ENCODE measurements at regions not wholly inside any gene's neighbourhood (a gene's known extent, or its start where the extent isn't known, plus 50 kb on each side); places are given as distances from the start of the nearest gene placed in this dataset.
A peak's percentile ranks its signal among the peaks of the same experiment; 100 is the strongest.

DNA sequence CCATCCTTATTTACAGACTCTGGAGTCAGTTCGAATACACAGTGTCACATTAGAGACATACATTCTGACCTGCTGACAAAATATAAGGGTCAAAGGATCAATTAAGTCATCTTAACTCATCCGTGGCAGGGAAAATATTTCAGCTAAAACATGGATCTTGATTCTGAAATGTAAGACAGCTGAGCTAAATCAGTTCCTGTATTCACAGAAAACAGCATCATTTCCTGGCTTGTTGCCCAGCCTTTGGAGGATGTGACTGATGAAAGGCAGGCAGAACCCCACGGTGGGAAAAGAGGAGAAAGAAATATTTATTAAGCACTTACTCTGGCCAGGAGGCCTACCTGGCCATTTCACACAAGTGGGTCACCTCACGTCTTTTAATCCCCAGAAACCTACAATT, 101.9 kb downstream of the GAS2L3 start:
- peak; percentile 10 to 13 for DNase-seq (ENCODE audit: low read depth in 2 of 2)

DNA sequence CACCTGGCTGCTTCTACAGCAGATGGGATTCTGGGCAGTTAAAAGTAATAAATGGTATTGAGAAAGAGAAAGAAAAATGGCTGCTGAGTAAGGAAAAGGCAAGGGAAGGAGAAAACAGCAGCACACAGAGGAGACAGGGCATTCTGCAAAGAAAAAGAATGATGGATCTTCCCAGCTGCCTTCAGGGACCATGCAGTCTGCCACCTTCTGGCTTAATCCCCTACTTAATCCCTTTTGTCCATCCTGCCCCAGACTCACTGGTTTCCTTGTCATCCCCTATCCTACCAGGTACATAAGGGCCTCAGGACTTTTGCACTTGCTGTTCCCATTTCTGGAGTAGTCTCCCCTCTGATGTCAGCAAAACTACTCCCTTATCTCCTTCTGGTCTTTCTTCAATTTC, 107.6 kb downstream of the GAS2L3 start:
- no peak for DNase-seq (ENCODE audit: low read depth in 2 of 2)

DNA sequence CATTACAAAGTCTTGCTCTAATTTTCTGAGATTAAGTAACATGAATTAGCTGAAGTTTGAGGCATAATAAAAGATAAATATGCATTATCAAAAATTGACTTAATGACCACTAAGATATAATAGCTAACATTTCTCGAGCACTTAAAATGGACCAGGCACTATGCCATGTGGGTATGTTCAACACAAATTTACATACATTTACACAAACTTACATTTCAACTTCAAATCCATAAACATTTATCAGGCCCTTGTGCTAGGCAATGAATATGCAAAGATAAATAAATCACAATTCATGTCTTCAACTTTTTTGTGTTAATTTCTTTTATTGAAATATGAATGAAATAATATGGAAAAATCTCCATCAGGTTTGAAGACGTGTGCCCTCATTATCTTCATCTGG, 108.7 kb downstream of the GAS2L3 start:
- DNase-seq (ENCODE audit: low read depth in 2 of 2), result no peak

DNA sequence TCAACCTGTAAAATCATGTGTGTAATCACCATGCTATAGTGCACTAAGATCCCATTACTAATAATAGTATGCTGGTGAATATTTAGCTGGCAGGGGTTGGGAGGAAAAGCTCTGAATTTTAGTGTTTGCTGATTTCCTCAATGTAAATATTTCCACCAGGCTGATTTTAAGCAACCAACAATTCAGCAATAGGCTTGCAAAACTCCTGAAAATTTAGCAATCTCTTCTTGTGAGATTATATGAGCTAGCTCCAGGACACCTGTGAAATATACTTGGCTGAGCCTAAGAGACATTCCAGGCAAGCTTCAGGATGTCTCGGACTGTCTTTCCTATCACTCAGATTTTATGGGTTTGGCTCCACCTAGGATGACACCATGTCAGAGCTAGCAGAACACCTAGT, 106.9 kb upstream of the ANO4 start:
- DNase-seq (ENCODE audit: low read depth in 2 of 2), result no peak

DNA sequence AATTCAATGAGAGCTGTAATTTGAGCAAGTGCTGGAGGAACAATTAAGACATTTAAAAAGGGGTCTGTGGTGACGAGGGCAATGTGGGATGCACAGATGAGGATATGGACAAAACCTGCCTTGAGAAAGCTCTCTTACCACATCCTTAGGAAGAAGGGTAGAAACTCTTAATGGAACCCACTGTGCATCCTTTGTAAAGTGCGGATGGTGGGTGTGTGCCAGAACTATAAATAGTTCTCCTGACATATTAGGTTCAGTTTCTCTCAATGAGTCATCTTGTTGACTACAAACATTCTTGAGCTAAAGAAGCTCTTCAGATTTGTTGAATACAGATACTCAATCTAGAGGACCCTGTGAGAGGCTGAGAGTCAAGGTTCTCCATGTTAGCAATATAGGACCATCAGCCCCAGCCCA, 106.1 kb upstream of the ANO4 start:
- DNase-seq (ENCODE audit: low read depth in 2 of 2), result no peak

DNA sequence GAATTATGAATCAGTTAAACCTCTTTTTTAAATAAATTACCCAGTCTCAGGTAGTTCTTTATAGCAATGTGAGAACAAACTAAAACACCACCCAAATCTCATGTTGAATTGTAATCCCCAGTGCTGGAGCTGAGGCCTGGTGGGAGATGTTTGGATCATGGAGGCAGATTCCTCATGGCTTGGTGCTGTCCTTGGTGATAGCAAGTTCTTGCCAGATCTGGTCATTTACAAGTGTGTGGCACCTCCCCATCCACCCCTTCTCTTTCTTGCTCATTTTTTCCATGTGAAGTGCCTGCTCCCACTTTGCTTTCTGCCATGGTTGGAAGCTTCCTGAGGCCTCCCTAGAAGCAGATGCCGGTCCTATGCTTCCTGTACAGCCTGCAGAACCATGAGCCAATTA, 102.1 kb upstream of the ANO4 start:
- DNase-seq (ENCODE audit: low read depth in 2 of 2), result no peak

DNA sequence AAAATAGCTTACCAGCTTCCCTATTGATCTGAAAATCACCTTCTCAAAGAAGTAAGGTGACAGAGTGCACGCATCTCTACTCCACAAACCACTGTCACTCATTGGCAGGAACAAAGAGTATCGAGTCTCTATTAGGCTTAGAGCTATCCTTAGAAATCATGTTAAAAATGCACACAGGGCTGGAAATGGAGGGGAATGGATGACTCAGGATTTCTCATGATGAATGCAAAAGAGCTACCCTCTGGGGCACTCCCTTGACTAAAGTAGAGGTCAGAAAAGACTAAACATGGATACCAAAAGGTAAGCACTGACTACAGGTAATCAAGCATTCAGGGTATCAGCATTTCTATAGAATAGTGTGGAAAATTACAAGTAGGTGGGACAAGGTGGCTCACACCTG, 96.1 kb upstream of the ANO4 start:
- no peak for DNase-seq (ENCODE audit: low read depth in 2 of 2)

DNA sequence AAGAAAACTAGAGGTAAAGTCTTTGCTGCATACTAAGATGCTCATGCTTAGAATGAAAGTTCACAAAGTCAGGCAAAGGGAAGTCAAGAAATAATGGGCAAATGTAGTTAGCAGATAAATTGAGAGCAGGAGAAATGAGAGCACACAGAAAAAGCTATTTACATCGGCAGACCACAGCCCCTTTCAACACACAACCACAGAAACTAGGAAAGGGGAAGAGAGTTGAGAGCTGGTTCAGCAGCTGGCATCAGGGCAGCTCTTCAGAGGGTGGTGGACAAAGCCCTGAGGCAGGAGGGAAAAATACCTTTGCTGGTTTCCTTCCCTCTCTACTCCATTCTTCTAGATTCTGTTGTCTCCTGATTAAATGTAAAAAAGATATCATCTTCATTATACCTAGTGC, 95.4 kb upstream of the ANO4 start:
- DNase-seq (ENCODE audit: low read depth in 2 of 2), result no peak

DNA sequence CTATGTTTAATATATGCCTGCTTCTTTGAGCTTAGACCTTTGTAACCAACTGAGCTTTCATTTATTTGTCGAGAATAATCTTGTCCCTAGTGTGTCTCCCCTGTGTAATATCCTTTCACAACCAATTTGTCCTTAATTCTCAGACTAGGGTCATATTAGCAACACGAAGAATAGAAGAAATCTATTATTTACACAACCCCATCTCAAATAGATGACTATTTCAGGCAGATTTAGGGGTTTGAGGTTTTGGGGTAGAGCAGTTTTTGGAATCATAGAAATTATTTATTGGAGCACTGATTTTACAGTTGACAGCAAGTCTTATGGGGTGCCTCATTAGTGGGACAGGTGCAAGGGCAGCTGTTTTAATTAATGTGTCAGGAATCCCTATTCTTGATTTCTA, 91.2 kb upstream of the ANO4 start:
- DNase-seq (ENCODE audit: low read depth in 2 of 2), result no peak

DNA sequence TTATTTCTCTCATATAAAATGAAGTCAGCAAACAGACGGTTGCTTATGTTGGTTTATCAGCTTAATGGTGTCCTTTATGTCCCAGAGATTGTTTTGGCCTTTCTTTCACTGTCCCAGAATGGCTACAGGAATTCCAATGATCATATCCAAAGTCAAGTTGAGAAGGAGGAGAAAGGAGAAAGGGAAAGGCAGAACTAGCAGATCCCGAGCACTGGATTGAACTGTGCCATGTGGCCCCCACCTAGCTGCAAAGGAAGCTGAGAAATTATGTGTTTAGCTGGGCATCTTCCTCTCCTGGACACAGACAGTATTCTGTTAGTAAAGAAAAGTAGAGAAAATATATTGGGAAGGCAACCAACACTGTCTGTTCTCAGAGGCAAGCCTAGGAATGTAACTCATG, 90.7 kb upstream of the ANO4 start:
- no peak for DNase-seq (ENCODE audit: low read depth in 2 of 2)

DNA sequence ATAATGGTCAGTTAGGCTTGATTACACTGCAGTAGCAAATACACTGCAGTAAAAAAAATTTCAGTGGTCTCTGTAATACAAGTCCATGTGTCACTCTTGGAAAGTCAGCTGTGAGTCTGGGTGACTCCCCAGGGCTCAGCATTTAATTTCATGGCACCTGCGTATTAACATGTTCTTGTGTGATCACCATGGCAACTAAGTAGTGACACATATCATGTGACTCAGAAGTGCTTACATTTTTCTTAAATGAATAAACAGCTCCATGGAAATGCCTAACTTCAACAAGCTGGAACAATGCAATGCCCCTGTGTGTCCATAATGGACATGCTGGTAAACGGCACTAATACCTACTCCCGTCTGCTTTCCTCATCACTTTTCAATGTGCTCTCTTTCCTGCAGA, 88.5 kb upstream of the ANO4 start:
- no peak for DNase-seq (ENCODE audit: low read depth in 2 of 2)

DNA sequence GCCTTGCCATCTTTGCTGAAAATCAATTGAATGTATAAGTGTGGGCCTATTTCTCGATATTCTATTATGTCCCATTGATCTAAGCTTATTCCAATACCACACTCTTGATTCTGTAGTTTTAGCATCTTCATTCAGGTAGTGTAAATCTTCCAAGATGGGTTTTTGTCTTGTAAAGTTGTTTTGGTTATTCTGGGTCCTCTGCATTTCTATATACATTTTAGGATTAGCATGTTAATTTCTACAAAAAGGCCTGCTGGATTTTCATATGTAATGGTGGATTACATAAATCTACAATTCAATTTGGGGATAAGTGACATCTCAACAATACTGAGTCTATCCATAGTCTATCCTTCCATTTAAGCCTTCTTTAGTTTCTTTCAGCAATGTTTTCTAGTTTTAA, 86.0 kb upstream of the ANO4 start:
- DNase-seq (ENCODE audit: low read depth in 2 of 2), result no peak

DNA sequence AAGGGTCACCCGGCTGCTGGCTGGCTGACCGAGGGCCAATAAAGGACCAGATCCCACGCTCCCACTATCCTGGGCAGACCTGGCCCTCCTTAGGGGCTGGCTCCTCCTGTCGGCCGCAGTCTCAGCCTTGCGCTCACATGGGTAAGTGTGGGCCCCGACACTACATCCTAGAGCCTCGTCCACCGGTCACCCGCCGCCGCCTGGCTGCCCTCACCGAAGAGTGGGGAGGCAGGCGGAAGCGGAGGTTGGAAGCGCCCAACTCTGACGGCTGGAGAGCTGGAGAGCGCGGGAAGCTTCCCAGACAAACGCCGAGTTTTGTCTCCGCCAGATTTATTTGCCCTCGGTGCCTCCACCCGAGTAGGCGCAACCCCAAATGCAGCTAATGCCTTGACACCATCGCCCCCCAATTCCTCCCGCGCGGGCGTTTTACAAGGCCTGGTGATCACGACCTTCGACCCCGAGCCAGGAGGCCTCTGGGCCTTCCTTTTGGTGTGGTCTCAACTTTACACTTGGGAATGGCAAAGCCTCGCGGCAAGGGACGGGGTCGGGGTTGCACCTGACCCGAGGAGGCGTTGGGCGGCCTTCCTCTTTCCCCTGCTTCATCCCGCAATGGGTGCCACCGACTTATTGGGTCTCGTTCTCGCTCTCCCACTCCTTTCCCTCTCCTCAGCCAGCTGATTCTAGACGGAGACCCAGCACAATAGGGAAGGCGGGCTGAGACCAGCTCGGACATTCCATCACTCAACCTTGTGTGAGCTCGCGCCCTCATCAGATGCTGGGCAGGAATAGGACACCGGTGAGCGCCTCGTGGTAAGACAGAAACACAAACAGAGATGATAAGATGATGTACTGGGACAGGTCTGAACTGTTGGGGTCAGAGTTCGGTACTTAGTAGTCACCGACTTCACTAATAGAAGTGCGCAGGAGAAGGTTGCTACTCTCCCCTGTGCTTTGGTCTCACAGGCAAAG, 78.3 kb upstream of the ANO4 start:
- no peak for DNase-seq (ENCODE audit: low read depth in 2 of 2)

DNA sequence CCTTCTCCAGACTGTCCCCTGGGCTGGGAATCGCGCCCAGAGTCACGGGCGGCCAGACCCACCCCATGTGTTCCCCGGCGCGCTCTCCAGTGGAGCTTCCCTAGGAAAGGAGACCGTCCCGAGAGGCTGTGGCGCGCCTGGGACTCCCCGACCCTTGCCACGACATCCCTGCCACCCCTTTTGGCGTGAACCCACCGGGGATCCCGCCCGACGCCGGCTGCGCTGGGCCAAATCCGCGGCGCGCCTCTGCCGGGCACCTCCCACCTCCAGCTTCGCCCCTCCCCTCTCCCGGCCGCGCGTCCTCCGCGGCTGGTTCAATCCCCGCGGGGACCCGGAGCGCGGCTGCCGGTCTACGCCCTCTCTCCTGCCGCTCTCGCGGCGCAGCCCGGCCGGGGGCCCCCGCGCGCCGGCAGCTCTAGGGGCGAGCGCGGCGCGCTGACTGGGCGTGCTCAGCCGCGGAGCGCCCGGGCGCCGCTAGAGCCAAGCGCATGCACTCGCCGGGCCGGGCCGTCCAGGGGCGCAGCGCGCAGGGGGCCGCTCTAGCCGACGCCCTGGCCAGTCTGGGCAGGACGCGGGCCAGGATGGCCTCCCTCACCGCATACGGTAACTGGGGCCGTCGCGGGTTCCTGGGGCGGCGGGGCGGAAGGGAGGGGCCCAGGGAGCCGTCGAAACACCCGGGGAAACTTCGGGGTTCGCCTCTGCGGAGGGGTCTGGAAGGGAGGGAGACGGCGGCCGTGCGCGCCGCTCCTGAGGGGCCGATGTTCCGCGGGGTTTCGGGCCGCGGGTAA, 77.4 kb upstream of the ANO4 start:
- DNase-seq (ENCODE audit: low read depth in 2 of 2), result no peak

DNA sequence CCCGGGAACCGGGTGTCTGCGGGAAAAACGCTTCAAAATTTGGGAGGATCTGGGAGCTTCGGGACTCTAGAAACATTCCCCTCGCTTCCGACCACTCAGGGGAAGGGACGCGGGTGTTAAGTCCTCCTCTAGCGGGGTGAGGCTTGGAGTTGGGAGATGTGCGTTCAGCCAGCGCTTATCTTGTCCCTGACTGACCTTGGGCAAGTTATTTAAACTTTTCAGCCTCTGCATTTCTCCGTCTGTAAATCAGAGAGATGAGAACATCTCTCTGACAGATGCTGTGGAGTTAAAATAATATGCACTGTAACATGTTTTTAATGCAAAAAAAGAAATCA, 76.9 kb upstream of the ANO4 start:
- no peak for DNase-seq (ENCODE audit: low read depth in 2 of 2)

DNA sequence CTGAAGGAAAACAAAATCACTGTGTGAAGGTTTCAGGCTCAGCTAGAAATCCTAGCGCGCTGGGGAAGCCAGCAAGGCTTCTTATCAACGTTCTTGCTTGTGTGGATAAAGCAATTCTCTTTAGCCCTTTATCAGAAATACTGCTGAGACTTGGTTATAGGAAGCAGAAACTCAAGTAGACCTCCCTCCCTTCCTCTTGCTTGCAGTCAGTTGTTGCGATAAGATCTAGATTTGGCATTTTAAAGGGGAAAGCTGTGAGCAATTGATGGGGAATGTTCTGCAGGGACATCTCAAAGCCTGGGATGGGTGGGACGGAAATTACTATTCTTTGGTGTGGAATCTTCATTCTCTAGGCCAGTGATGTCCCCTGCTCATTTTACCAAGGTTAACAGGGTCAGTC, 76.4 kb upstream of the ANO4 start:
- DNase-seq (ENCODE audit: low read depth in 2 of 2), result no peak

DNA sequence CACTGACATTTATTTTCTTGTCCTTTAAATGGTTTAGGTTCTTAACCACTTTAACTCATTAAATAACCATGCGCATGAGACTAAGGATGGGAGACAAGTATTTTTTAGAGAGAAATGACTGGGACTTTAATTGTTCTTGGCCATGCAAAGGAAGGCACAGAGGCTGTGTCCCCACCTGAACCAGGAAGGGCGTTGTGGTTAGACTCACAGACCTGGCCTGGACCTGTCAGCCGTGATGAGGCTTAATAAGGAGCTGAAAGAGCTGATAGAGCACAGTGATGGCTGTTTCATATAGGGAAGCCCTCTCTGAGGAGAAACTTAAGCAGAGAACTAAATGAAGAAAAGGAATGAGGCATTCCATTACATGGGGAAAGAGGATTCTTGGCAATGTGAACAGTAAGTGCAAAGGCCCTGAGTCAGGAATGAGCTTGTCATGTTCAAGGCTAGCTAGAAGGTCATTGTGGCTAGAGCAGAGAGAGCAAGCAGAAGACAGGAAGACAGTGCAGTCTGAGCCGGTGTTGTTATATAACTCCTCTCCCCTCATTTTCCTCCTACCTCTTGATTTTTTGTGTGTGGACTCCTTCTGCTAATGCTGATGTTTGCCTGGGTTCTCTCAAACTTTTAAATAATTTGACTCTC, 74.4 kb upstream of the ANO4 start:
- DNase-seq (ENCODE audit: low read depth in 2 of 2), result no peak

DNA sequence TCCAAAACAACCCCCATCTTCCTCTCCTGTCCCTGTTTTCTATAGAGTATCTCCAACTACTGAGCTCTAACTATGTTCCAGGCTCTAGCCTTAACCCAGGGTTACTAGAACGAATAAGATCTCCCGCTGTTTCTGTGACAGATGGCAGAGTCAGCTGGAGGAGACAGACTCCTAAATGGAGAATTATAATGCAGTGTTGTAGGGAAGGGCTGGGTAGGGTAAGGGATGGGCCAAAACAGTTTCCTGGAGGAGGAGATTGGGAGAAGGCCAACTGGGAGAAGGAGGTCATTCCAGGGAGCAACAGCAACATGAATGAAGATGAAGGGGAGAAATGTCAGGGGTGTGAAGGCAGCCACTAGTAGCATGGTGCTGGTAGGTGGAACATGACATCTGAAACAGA, 73.4 kb upstream of the ANO4 start:
- DNase-seq (ENCODE audit: low read depth in 2 of 2), result no peak

DNA sequence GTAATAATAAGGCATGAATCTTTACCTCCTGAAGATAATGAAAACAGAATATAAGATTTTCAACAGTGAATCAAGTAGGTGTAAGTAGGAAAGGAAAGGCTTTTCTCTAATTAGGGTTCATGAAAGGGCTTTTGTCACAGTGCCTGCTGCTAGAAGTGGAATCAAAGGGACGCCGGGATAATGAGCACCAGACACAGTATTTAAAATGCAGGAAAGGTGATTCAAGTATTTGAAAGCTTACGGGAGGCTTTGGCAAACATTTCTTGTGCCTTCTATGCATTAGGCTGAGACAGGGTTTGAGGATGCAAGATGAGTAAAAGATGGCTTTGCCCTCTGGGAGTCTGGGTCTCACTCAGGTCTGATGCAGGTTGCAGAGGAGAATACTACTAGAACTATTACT, 70.5 kb upstream of the ANO4 start:
- no peak for DNase-seq (ENCODE audit: low read depth in 2 of 2)

DNA sequence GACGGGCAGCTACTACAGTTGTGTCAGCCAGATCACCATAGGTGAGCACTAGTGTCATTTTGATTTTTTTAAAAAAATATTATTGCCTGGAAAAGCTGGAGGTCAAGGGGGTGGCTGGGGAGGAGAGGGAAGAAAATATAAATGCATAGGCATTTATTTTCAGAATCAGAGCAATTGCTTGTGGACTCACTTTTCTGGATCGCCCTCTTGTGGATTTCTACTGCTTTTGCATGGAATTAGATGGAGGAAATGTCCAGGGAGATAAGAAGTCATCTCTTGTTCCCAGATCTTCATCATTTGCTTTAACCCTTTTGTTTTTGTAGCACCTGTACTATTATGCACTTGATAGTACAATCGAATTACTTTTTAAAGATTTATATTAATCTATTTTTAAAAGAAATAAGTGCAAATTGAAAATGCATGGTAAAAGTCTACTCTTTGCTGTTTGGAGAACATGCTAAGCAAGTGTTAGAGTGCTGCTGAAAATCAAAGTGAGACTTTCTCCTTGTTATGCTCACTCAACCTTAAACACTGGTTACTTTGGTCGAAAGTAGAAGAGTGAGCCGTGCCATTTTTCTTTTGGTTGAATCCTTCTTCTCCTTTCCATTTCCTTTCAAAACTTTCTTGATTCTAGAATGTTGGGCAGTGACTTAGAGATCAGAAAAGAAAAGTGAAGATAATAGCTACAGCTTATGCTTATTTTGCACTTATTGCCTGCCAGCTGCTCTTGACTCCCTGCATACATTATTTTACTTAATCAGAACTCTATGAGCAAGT, 60.6 kb upstream of the ANO4 start:
- no peak for DNase-seq (ENCODE audit: low read depth in 2 of 2)

DNA sequence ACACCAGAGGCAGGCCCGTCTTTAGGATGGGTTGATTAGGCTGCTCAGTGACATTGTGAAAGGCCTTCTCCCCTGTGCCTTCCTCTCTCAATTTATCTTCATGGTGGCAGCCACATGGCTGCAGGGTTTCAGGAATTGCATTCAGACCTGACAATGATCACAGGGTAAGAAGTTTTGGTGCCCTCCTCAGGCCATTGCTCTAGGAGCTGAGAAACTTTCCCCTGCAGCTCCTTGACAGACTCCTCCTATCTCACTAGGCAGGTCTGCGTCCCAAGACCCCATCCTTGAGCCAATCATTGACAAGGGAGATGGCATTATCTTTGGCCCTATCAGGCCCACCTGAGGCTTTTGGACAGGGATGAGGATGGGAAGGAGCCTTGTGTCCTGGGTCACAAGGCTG, 57.4 kb upstream of the ANO4 start:
- DNase-seq (ENCODE audit: low read depth in 2 of 2), result no peak

DNA sequence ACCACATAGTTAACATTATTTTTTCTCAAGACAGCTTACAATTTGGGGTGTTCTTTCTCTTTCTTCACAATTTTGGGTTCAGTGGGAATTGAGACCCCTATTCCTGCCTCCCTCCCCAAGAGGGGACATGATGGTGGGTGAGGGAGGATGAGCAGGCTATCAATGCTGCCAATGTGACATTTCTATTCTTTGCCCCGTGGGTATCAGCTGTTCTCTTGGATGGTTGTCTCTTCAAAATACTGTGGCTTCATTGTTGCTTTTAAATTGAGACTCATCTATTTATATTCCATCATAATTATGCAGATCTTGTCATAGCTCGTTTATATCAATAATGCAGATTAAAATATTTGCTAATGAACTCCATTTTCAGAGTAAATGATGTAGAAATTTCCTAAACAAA, 56.5 kb upstream of the ANO4 start:
- DNase-seq (ENCODE audit: low read depth in 2 of 2), result no peak

Measured in fibroblast of skin of left quadriceps (primary cell).